GM12865 (cell line): ENCODE measurements at regions not wholly inside any gene's neighbourhood (a gene's known extent, or its start where the extent isn't known, plus 50 kb on each side); places are given as distances from the start of the nearest gene placed in this dataset.

Experiments used
- DNase-seq: peaks from one replicate; pipeline ENCODE4 v3.0.0; 2010; ENCODE audit warnings: low read depth
- H3K4me3 ChIP-seq: 2 replicates; pipeline ENCODE4 v1.5.1; 2011; ENCODE audit warnings: mild to moderate bottlenecking, low read depth, low read length, control low read depth
- CTCF ChIP-seq: IDR thresholded peaks from 2 replicates; pipeline ENCODE4 v1.5.1; 2011; ENCODE audit warnings: low read length, control low read depth, low read depth, inconsistent platforms; ENCODE audit not compliant: insufficient read depth; ENCODE audit errors: missing control alignments

GRCh38 chr4:180999217-180999616 is 1244.0 kb upstream of the TENM3 start:
- no peak for DNase-seq
- H3K4me3 ChIP-seq, result no peak overlapping the region
- no peak for TF ChIP-seq CTCF

DNA sequence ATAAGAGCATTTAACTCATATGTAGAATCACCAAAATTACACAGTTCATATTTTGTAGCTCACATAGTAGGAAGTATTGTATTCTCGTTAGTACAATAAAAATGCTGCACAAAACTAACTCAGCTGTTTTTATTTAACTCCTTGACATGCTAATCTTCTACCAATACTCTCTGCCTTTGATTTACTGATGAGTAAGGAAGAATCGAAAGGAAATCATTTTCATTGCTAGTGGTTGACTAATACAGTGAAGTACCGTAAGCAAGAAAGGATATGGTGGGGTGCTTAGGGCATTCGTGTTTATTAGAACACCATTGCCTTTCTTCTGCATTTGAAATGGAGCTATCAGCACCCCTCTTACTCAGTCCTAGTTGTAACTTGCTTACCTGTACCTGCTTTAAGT is 1239.1 kb upstream of the TENM3 start:
- DNase-seq, result no peak
- H3K4me3 ChIP-seq, result no peak overlapping the region
- no peak for TF ChIP-seq CTCF

DNA sequence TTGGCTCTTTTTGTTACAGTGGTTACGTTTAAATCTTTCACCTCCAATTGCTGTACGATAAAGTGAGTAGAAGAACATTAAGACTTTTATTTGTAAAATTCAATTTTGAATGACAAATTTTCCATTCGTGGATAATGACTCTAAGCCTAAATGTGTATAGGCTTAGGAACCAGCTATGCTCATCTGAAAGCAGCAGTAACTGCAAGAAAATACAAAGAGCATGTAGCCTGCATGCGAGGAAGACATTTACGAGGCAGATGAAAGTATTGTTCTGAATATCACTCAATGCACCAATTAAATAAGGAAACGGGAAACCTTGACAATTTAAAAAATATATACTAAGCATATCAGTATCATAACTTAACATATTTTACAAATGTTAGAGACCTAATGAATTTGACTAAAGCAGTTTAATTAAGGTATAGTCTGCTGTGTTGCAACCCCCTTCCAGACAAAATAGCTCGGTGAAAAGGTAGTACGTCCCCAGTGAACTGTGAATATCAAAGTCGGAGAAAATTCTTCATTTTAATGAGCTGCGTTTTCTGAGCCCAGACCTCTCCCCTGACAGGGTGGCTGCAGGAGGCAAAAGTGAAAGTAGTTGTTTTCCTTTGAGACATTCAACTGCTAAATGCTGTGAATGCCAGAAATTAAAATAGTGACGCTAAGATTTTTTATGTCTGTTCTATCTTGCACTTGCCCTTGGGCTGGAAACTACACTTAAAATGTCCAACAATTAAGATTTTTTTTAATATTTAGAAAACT is 1236.5 kb upstream of the TENM3 start:
- no peak for TF ChIP-seq CTCF
- no peak for DNase-seq
- no peak overlapping the region; the same call in 1 of the 2 replicates for H3K4me3 ChIP-seq

DNA sequence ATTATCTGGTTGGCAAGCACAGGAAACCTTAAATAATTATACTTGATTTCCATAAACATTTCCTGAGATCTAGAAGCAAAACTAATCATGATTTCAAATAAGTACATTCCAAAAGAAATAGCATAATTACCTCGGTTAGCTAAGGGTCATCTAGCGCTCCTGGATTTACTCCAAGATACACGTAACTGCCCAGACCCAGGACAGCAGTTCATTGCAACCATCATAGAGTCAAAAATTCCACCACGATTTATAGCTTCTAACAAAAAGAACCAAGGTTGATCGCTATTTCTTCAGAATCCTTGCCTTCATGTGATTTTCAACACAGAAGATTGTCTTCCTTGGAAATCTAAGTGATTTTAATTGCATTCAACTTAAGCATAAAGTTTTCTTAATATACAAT is 1235.5 kb upstream of the TENM3 start:
- no peak overlapping the region for H3K4me3 ChIP-seq
- DNase-seq, result no peak
- TF ChIP-seq CTCF, result no peak

DNA sequence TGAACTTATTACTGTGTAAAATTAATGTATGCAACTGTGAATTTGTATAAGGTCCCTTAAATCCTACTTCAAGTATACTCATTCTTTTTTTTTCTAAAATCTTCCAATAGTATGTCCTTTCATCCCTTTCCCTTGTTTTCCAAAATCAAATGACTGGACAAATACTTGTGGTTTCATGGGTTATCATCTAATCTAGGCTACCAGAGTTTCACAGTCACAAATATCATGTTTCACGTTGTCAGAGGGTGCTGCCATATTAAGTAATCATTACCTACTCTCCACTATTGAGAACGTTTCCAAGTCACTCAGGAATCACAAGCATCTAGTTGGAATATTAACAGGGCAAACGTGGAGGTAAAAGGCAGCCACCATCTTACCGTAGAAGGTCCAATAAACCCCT is 1235.0 kb upstream of the TENM3 start:
- no peak overlapping the region for H3K4me3 ChIP-seq
- no peak for DNase-seq
- TF ChIP-seq CTCF, result no peak

GRCh38 chr4:181013162-181013561 is 1230.0 kb upstream of the TENM3 start:
- TF ChIP-seq CTCF, result no peak

GRCh38 chr4:181017038-181017437 is 1226.2 kb upstream of the TENM3 start:
- DNase-seq, result no peak
- no peak for TF ChIP-seq CTCF
- H3K4me3 ChIP-seq, result no peak overlapping the region

More at GRCh38 chr4:181013162-181013561, 1230.0 kb upstream of the TENM3 start:
- DNase-seq, result no peak
- H3K4me3 ChIP-seq, result no peak overlapping the region
